Astrocyte of the spinal cord (primary cell): ENCODE measurements at regions not wholly inside any gene's neighbourhood (a gene's known extent, or its start where the extent isn't known, plus 50 kb on each side); places are given as distances from the start of the nearest gene placed in this dataset.

ENCODE experiments used
- DNase-seq: peaks from one replicate; pipeline ENCODE4 v3.0.0; 2011; ENCODE audit warnings: low read depth, low spot score
- H3K4me3 ChIP-seq: 2 replicates; pipeline ENCODE4 v1.5.1; 2011; ENCODE audit warnings: low read depth, mild to moderate bottlenecking, low read length, moderate library complexity
- in situ Hi-C: cut with HindIII; loops from 2 replicates; pipeline ENCODE4 v1.10.0; 2017; ENCODE audit warnings: low sequenced_read_pairs
- TF ChIP-seq, protein P1 (sequence below): IDR thresholded peaks from 2 replicates; pipeline ENCODE4 v1.5.1; 2012; ENCODE audit warnings: low read depth, mild to moderate bottlenecking, low read length, inconsistent platforms

DNA sequence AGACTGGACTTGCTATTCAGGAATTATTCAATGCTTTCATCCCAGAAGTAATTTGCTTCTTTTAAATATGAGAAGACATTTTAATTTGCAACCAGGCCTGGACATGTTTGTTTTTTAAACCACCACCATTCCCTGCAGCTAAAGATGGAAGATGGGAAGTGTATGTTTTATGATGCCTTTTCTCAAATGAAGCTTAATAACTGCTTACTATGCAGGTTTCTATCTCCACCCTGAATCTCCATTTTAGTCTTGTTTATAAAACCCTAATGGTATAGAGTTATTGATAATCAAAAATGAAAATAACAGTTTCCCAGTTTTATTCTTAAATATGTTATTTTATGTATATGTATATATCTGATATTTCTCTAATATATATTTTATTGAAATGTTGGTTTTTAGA, 418.9 kb downstream of the C4orf33 start:
- no peak overlapping the region for H3K4me3 ChIP-seq
- DNase-seq, result no peak
- in situ Hi-C loops, result no loop called here
- TF ChIP-seq, protein P1, sequence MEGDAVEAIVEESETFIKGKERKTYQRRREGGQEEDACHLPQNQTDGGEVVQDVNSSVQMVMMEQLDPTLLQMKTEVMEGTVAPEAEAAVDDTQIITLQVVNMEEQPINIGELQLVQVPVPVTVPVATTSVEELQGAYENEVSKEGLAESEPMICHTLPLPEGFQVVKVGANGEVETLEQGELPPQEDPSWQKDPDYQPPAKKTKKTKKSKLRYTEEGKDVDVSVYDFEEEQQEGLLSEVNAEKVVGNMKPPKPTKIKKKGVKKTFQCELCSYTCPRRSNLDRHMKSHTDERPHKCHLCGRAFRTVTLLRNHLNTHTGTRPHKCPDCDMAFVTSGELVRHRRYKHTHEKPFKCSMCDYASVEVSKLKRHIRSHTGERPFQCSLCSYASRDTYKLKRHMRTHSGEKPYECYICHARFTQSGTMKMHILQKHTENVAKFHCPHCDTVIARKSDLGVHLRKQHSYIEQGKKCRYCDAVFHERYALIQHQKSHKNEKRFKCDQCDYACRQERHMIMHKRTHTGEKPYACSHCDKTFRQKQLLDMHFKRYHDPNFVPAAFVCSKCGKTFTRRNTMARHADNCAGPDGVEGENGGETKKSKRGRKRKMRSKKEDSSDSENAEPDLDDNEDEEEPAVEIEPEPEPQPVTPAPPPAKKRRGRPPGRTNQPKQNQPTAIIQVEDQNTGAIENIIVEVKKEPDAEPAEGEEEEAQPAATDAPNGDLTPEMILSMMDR, result no peak

DNA sequence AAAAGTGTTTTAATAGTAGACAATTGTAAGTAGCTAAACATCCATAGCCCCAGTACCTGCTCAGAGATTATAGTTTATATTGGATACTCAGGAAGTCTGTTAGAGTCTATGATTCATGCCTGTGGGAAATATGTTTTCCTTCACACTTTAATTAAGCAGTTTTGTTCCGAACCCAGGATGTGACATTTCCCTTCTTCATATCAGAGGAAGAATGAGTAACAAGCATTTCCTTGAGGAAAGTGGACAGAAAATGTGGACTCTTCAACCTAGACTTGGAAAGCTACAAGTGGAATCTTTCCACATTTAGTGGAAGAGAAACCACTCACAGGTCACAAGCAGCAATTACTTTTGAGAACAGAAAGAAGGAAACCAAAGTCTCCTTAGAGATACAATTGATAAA, 419.4 kb downstream of the C4orf33 start:
- TF ChIP-seq, protein P1, result no peak
- H3K4me3 ChIP-seq, result no peak overlapping the region
- DNase-seq, result peak; percentile 4
- in situ Hi-C loops, result no loop called here

DNA sequence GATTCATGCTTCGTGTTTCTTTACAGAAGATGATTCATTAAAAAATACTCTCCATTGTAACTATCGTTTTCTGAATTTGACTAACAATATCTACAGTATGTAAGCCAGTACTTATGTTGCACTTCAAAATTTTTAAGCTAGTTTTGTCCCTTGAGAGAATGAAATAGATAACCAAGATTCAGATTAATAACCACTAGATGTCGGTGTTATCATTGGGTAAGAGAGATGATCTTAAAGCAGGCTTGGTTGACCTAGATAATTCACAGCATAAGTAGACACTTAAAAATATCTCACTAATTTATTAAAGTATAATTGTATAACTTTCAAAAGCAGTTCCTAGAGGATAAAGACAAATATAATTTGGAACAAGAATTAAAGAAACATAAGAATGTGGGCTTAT, 430.9 kb downstream of the C4orf33 start:
- no peak overlapping the region for H3K4me3 ChIP-seq
- DNase-seq, result no peak
- TF ChIP-seq, protein P1, result no peak
- in situ Hi-C loops, result no loop called here

DNA sequence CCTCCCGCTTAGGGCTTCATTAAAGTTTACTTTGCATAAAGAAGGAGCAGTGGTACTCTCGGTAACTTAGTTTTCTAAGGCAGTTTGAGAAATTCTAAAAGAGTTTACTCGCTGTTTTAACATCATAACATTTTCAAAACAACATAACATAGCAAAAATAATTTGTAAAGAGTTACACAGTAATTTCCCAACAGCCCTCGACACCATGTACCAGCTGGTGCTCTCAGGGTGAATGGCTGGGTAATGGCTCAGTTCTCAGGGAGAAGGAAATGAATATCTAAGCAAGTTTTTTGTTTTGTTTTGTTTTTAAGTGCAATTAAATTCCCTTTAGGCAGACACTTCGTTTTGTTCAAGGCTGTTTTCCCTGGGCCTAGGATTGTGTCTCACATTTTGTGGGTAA, 435.3 kb downstream of the C4orf33 start:
- DNase-seq, result no peak
- in situ Hi-C loops, result no loop called here
- TF ChIP-seq, protein P1, result no peak
- H3K4me3 ChIP-seq, result no peak overlapping the region

DNA sequence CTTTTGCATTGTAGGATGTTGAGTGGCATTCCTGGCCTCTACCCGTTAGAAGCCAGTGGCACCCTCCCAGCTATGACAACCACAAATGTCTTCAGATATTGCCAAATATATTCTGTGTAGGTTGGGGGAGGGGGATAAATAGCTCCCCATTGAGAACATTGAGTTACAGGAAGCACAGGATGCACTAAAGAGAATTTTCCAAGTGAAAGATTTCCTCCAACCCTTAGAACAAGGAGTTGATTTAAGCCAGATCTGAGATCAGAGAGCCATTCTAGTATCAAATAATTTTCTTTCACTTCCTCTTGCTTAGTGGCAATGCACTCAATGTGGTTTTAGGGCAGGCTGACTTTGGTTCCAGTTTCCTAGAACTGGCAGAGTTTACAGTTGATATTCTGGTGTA, 436.6 kb downstream of the C4orf33 start:
- DNase-seq, result no peak
- no peak overlapping the region for H3K4me3 ChIP-seq
- in situ Hi-C loops, result no loop called here
- TF ChIP-seq, protein P1, result no peak

DNA sequence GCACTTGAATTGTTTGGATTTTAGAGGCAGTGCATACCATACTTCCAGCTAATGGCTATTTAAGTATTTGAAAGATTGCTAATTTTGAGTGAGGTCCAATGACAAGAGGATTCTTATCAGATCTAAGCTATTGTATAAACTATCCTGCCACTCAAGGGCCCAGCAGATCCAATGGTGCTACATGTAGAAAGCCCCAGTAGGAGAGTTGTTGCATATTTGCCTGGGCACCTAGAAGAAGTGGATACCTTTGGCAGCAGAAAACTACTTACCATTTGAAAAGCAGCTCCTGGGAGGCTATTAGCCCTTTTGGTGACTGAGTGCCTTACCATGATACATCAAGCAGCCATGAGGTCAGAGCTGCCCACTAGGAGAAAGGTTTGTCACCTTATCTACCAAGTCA, 447.3 kb downstream of the C4orf33 start:
- DNase-seq, result no peak
- TF ChIP-seq, protein P1, result no peak
- no peak overlapping the region for H3K4me3 ChIP-seq
- in situ Hi-C loops, result no loop called here
